CD4-positive, alpha-beta T cell treated with Interleukin-2 at 100 ng/mL for 4 hours (primary cell): ENCODE measurements at regions not wholly inside any gene's neighbourhood (a gene's known extent, or its start where the extent isn't known, plus 50 kb on each side); places are given as distances from the start of the nearest gene placed in this dataset.

Source experiments
- DNase-seq: peaks from one replicate; pipeline ENCODE4 v3.0.0-alpha.2; 2020; ENCODE audit warnings: low spot score

DNA sequence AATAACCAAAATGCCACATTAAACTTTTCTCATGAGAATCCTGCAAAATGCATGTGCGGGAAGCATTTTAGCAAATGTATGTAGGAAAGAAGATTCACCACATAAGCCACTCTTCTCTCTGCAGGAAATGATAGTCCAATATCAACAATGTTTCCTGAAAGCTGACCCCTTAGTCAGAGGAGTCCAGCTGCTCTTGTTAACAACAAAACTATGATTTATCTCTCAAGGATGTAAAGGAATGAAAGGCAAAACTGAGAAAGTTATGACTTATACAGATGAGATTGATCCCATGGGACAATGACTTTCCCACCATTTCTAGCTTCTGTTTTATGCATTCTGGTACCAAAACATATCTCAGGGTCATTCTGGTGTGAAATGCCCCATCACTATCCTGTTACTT, 125.0 kb upstream of the EDNRA start:
- DNase-seq, result no peak

DNA sequence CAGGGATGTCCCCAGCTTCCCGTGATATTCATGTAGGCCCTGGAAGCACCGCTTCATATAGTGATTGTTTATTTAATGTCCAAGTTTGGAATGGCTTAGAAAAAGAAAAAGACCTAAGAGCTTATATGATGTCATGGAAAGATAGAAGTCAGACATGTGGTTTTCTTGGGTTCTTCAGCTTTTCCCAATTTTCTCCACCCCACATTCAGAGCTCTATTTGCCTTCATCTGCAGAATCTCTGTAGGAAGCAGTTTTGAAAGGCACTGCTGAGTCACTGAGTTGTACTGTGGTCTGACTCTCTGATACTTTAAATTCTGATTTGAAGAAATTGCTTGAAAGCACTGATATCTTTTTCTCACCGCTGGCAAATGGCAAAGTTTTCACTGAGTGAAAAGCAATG, 120.6 kb upstream of the EDNRA start:
- DNase-seq, result no peak

GRCh38 chr4:147361726-147362125, 119.2 kb upstream of the EDNRA start:
- DNase-seq, result no peak

DNA sequence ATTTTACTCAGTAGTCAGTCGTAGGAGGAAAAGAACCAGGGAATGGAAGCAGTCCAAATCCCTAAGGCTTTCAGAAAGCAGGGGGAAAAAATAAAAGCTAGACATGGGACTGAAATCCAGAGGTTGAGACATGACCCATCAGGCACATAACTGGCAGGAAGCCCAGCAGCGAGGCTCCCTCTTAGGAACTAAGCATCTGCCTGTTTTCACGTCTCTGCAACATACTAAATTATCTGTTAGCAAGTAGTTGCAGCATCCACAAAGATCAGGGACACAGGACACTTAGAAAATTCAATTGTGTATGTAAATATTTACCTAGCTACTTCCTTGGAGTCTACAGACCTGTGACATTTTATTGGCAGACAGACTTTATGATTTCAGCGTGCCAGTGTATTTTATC, 118.0 kb upstream of the EDNRA start:
- DNase-seq, result no peak

DNA sequence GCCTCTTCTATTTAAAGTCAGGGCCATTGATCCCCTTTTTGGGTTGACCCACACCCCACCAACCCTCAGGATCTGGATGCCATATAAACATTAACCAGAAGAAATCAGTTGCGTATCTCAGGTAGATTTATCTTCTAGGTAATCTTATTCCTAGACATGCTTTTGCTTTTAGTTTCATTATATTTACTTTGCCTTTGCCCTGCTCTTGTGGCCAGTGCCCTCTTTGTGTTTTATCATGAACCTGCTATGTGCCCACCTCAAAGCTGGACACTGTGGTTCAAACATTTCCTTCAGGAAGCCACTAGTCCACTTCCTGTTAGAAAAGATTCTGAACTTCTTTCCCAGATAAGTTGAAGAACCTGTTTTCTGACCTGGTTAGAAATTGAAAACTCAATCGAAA, 117.4 kb upstream of the EDNRA start:
- no peak for DNase-seq

GRCh38 chr4:147365396-147365795, 115.5 kb upstream of the EDNRA start:
- no peak for DNase-seq

GRCh38 chr4:147366164-147366563, 114.7 kb upstream of the EDNRA start:
- no peak for DNase-seq

- DNase-seq, result no peak
Measured at GRCh38 chr4:147367891-147368290, 113.0 kb upstream of the EDNRA start.

DNA sequence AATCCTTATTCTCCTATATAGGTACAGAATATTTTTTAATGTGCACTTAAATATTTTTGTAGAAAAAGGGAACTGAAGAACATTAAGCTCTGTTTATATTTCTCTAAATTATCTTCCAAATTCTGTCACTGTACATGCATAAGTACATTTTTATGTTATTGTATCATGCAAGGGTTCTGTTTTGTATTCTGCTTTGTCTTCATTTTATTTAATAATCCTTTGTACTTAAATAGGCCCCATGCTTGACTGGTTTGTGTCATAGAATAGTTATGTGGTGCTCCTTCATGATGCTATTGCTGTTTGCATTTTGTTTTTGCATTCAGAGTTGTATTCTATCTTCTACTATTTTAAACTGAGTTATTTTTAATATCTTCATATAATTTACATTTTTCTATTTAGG, 111.9 kb upstream of the EDNRA start:
- DNase-seq, result no peak

DNA sequence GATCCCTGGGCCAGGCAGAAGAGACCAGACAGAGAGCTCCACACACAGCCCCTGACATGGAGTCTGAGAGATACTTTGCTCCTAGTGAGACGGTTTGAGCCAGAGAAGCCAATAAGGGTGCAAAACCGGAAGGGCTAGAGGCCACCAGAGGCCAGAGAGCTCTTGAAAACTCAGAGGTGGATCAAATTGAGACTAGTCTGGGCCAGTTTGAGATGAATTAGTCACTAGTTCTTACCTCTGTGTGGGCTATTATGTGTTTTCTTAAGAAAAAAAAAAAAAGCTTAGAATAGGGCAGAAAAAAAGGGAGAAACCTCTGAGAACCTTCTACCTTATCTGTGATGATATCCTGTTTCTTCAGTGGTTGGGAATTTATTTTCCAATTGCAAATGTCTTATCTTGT, 110.4 kb upstream of the EDNRA start:
- DNase-seq, result no peak

- DNase-seq, result no peak
Measured at GRCh38 chr4:147370881-147371280, 110.0 kb upstream of the EDNRA start.

- no peak for DNase-seq
Measured at GRCh38 chr4:147371661-147372060, 109.2 kb upstream of the EDNRA start.

GRCh38 chr4:147378780-147379179, 102.1 kb upstream of the EDNRA start:
- DNase-seq, result no peak

DNA sequence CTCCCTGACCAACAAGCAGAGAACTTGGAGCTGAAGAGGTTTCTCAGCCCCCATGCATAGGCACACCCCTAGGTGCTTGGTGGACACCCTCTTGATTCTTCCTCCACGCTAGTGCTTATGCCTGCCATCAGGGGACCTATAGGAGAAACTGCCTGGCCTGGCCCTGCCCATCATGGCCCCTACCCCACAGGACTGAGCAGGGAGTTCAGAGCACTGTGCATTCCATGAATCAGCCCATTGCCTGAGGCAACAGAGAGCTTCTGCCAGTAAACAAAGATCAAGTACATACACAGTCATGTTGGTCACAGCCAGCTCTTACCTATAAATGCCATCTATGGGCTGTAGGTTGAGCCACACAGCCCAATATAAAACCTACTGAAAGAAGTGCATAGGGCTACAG, 99.1 kb upstream of the EDNRA start:
- no peak for DNase-seq

DNA sequence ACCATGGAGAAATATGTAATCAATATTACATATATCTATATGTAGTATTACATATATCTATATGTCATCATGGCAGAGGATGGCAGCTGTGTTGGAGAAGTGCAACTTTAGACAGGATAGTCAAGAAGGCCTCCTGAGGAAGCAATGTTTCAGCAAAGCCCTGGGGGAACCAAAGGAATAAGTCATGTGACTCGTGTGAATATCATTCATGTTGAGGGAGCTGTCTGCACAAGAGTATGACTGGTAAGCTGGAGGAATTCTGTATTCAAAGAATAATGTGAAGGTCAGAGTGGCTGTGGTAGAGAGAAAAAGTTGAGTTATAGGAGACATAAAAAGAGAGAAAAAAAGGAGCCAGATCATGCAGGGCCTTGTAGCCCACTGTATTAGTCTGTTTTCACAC, 92.9 kb upstream of the EDNRA start:
- DNase-seq, result no peak

GRCh38 chr4:147396105-147396504, 84.8 kb upstream of the EDNRA start:
- DNase-seq, result no peak

DNA sequence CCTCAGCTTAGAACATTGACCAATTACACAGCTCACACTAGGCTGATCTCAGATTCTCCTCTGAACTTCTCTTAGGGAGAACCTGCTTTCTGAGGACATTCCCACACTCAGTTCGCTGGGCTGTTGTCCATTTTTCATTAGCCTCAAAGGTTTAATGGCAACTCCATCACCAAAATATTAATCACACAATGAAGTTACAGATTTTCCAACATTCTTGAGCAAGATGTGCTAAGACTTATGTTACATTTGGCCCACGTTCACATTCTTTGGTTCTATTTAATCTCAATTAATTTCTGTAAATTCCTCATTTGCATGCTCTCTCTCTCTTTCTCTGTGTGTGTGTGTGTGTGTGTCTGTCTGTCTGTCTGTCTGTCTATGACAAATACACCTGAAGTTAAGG, 82.3 kb upstream of the EDNRA start:
- DNase-seq, result no peak

- no peak for DNase-seq
Measured at GRCh38 chr4:147400721-147401120, 80.2 kb upstream of the EDNRA start.

DNA sequence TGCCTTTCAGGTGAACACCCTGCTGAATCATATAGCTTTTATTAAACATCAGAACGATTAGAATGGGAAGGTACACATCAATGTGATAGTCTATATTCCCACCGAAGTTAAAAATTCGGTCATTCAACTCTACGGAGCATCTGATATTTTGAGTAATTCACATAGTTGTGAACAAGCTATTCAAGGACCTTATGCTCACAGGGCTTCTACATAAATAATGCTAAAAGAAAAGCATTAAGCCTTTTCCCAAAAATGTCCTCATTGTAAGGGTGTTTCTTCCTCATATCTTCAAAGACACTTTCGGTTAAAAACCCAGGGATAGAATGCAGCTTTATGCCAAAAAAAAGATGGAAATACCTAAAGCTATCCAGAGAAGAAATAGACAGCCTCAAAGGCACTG, 79.7 kb upstream of the EDNRA start:
- no peak for DNase-seq

DNA sequence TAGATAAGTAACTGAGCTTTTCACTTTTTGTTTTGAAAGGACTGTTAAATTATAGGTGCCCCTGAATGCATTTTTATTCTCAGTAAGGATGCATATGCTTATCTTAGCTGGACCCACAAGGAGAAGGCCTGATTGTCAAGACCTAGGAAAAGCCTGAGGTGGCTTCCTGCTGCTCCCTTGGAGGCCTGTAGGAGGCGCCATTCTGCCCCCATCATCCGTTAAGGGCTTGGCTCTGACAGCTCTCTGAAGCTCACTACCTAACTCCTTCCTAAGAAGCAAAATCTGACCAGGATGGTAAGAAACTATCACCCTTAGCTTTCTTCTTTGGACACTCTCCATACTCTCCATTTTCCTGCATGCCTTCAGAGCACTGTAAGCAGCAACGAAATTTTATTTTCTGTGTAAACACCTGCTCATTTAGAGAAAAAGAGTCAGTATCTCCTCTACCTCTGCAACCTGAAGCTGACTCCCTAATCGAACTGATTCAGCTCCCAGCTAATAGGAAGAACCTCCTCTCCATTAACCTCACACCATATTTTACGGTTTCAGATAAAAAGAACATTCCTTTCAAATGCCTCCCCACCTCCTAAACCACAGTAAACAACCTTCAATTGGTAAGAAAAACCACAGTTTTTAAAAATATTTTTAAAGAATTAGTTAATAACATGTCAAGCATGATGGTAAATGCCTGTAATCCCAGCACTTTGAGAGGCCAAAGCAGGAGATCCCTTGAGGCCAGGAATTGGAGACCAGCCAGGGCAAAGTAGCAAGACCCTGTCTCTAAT, 73.4 kb upstream of the EDNRA start:
- DNase-seq, result no peak

DNA sequence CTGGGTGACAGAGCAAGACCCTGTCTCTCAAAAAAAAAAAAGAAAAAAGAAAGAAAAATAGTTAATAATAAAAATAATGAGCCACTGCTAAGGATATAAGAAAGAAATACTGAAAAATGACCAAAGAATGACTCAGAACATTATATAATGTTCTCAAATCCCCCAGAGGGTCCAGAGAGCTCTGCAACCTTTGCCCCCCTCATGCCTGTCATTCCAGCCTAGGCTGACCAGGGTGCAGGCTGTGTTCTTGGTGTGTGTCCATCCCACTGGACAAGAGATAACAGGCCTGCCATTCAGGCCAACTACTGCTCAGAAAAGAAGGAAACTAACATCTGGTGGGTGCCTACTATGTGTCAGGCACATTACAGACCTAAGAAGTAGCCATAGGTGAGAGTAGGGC, 72.7 kb upstream of the EDNRA start:
- no peak for DNase-seq

DNA sequence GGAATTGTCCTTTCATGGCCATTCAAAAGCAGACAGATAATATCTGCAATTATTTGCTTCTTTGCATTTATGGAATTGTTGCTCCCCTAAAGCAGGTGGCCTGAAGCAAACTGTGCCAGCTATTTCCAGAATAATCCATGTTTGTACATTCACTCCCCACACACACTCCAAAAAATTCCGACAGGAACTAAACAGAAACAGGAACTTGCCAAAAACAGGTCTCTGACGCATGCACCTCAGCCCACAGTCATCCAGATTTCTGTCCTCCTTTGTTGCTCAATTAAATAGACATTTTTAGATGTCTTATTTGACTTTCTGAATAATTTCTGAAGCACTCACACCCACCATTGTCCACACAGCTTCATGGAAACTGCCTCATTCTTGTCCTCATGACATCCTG, 71.5 kb upstream of the EDNRA start:
- no peak for DNase-seq

- no peak for DNase-seq
Measured at GRCh38 chr4:147418226-147418625, 62.7 kb upstream of the EDNRA start.

- DNase-seq, result no peak
Measured at GRCh38 chr4:147421456-147421855, 59.4 kb upstream of the EDNRA start.

GRCh38 chr4:147423229-147423628, 57.7 kb upstream of the EDNRA start:
- no peak for DNase-seq
